Fibroblast of mammary gland (primary cell): ENCODE measurements at regions not wholly inside any gene's neighbourhood (a gene's known extent, or its start where the extent isn't known, plus 50 kb on each side); places are given as distances from the start of the nearest gene placed in this dataset.
"Not testable (repeated sequence)": the region's sequence is repeated elsewhere in the genome, so short reads cannot be mapped to it uniquely, and the experiment has no call there.

Experiments used
- DNase-seq: peaks from one replicate; pipeline ENCODE4 v3.0.0-alpha.2; 2010; ENCODE audit warnings: low read depth
- H3K4me3 ChIP-seq: 2 replicates; pipeline ENCODE4 v1.5.1; 2011; ENCODE audit warnings: low read depth, mild to moderate bottlenecking, low read length, moderate library complexity; ENCODE audit not compliant: control insufficient read depth
- TF ChIP-seq, protein P1 (sequence below): conservative IDR thresholded peaks from 2 replicates; pipeline ENCODE4 v1.5.1; 2011; ENCODE audit warnings: low read depth, low read length, inconsistent platforms; ENCODE audit not compliant: control insufficient read depth, insufficient read depth

DNA sequence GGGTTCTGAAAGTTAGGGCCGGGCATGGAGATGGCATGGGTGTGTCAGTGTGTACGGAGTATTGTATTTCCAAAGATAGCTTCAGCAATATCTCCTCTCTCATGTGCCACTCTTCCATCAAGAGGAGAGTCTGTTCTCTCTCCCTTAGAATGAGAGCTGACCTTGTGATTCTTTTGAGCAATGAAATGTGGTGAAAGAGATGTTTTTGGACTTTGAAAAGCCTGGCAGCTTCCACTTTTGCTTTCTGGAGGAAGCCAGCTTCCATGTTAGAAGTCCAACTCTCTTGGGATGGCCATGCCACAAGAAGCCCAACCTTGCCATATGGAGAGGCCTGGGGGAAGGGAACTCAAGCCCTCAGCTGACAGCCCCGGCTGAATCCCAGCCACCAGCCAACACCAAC, 72.4 kb upstream of the GZMB start:
- TF ChIP-seq, protein P1, sequence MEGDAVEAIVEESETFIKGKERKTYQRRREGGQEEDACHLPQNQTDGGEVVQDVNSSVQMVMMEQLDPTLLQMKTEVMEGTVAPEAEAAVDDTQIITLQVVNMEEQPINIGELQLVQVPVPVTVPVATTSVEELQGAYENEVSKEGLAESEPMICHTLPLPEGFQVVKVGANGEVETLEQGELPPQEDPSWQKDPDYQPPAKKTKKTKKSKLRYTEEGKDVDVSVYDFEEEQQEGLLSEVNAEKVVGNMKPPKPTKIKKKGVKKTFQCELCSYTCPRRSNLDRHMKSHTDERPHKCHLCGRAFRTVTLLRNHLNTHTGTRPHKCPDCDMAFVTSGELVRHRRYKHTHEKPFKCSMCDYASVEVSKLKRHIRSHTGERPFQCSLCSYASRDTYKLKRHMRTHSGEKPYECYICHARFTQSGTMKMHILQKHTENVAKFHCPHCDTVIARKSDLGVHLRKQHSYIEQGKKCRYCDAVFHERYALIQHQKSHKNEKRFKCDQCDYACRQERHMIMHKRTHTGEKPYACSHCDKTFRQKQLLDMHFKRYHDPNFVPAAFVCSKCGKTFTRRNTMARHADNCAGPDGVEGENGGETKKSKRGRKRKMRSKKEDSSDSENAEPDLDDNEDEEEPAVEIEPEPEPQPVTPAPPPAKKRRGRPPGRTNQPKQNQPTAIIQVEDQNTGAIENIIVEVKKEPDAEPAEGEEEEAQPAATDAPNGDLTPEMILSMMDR, result no peak
- no peak for DNase-seq
- no peak overlapping the region for H3K4me3 ChIP-seq

- H3K4me3 ChIP-seq, result no peak overlapping the region
- TF ChIP-seq, protein P1, result no peak
- no peak for DNase-seq
These were observed 71.8 kb upstream of the GZMB start for GRCh38 chr14:24705840-24706239.

DNA sequence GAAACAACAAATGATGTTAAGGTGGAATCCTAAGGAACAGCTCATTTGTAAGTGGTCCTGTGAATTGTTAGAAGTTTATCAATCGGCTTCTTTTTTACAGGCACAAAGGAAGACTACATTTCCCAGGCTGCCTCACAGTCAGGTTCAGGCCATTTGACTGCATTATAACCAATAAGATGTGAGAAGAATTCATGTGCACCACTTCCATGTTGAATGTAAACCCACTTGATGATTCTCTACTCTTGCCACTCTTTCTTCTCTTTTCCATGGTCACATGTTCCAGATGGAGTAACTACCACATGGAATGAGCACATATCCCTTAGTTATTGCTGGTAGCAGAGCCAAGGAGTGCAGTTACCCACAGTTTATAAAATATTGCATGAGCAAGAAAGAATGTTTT, 67.1 kb upstream of the GZMB start:
- H3K4me3 ChIP-seq, result no peak overlapping the region
- DNase-seq, result no peak
- TF ChIP-seq, protein P1, result no peak

DNA sequence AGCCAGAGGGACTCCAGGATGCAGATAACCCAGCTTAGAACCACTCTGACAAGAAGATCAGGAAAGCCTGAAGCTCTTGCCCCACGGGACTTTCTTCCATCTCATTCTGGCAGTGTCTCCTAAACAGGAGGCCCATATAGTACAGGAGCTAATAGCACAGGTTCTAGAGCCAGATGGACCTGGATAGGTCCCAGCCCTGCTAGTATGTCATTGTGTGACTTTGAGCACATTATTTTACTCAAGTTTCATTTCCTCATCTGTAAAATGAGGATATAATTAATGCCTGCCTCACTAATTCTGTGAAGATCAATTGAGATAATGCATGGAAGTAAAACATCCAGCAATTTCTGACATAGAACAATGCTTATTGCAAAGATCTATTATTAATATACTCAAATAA, 66.5 kb upstream of the GZMB start:
- no peak overlapping the region for H3K4me3 ChIP-seq
- DNase-seq, result no peak
- TF ChIP-seq, protein P1, result no peak

DNA sequence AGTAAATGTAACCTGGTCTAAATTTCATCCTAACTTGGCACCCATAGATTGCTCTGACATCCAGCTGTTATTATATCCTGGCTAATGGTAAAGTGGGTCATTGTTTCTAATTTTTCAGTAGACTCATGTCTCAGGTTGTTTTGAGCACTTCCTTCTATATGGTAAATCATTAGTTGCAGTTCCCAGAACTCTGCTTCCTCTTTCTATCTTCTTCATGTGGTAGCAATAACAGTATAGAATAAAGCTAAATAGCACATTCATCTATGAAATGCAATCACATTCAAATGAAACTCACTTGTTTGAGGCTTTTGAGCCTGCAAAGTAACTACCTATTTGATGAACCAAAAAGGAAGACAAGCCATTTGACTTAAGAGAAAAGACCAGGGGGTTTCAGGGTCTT, 65.1 kb upstream of the GZMB start:
- no peak for DNase-seq
- TF ChIP-seq, protein P1, result no peak
- no peak overlapping the region for H3K4me3 ChIP-seq

DNA sequence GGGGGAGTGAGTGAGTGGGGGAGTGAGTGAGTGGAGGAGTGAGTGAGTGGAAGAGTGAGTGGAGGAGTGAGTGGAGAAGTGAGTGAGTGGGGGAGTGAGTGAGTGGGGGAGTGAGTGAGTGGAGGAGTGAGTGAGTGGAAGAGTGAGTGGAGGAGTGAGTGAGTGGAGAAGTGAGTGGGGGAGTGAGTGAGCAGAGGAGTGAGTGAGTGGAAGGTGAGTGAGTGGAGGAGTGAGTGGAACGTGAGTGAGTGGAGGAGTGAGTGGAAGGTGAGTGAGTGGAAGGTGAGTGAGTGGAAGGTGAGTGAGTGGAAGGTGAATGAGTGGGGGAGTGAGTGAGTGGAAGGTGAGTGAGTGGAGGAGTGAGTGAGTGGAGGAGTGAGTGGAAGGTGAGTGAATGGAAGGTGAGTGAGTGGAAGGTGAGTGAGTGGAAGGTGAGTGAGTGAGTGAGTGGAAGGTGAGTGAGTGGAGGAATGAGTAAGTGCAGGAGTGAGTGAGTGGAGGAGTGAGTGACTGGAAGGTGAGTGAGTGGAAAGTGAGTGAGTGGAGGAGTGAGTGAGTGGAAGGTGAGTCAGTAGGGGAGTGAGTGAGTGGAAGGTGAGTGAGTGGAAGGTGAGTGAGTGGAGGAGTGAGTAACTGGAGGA, 62.4 kb upstream of the GZMB start:
- not testable (repeated sequence) for H3K4me3 ChIP-seq, DNase-seq

DNA sequence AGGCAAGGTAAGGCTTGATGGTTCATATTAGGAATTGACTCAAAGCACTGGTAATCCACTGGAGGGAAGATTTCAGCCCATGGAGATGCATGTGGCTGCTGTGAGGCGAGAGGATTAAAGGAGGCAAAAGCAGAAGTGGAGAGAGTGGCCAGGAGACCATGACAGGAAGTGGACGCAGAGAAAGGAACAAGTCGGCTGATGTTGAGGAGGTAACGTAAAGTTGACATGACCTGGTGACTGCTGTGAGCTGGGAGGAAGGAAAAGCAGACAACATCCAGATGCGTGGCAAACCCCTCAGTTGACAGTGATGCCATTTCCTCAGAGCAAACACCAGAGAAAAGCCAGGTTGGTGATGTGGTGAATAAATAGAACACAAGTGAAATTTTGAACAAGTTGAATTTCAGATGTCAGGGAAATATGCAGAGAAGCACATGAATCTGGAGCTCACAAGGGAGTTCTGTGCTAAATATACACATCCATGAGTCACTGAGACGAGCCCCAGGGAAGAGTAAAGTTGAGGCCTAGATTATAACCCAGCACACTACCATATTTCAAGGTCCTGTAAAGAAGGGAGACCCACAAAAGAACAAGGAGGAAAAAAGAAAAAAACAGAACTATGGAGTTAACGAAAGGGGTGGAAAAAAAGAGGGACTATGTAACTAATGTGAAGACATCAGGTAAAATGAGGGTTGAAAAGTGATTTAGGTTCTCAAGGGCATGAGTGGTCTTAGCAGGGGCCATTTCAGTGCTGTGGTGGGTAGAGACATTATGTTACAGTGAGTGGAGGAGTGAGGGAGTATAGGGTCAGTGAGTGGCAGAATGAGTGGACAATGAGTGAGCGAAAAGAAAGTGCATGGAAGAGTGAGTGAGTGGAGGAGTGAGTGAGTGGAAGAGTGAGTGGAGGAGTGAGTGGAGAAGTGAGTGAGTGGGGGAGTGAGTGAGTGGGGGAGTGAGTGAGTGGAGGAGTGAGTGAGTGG, 61.6 kb upstream of the GZMB start:
- TF ChIP-seq, protein P1, result no peak
- no peak for DNase-seq

More for the DNA sequence above, 61.6 kb upstream of the GZMB start:
- H3K4me3 ChIP-seq, result no peak overlapping the region
